Right cardiac atrium (tissue), 5 donors: ENCODE measurements at regions not wholly inside any gene's neighbourhood (a gene's known extent, or its start where the extent isn't known, plus 50 kb on each side); places are given as distances from the start of the nearest gene placed in this dataset.
A peak's percentile ranks its signal among the peaks of the same experiment; 100 is the strongest.

Source experiments
- ATAC-seq, 2 donors: fragments of 200-7000 bp; cut with Tn5 transposase; one replicate each; pipeline versions ENCODE4 v1.8.0 to v1.9.1; 2020; ENCODE audit warnings: moderate library complexity in 2 of 2, mild to moderate bottlenecking in 1 of 2
- DNase-seq, 3 donors: peaks; one replicate each; pipeline ENCODE4 v3.0.0-alpha.2; 2020
- H3K27ac ChIP-seq: one replicate; pipeline ENCODE4 v1.5.1; 2013; ENCODE audit warnings: mild to moderate bottlenecking, low read length, control low read depth, moderate library complexity
- H3K27me3 ChIP-seq: one replicate; pipeline ENCODE4 v1.6.1; 2013; ENCODE audit not compliant: control insufficient read depth, insufficient read depth
- H3K4me1 ChIP-seq: one replicate; pipeline ENCODE4 v1.6.1; 2013; ENCODE audit warnings: low read length; ENCODE audit not compliant: control insufficient read depth, insufficient read depth
- H3K4me3 ChIP-seq: one replicate; pipeline ENCODE4 v1.5.1; 2013; ENCODE audit warnings: low read length, control low read depth
- H3K9me3 ChIP-seq: one replicate; pipeline ENCODE4 v1.6.1; 2013; ENCODE audit warnings: low read length; ENCODE audit not compliant: control insufficient read depth
- WGBS: extraction: QIAGEN DNeasy Blood & Tissue Kit; methylation state at CpG from one replicate; pipeline ENCODE4 v1.1.7; 2013; 5-methylcytosine and 5-hydroxymethylcytosine counted together
- intact Hi-C, 4 donors: fragments of 100-400 bp; cut with DNase I; formaldehyde crosslinking; loops; one replicate each; pipeline versions ENCODE4 v1.11.0 to v1.14.0; 2022 to 2023
- donor health status: healthy with polysubstance abuse.
- donor health status: DM: no; HTN: yes; CAD: no.
- donor health status: DM: no; HTN: no; CAD: no.
- donor health status: DM: no; HTN: yes; CAD: no; lungs with severe emphysema.
- donor health status: DM: yes; HTN: yes; CAD: no.

GRCh38 chr13:39209731-39210531 lies 171.7 kb downstream of the NHLRC3 start:
- Histone ChIP-seq H3K27me3 (no peaks in the 10 kb centered on the region), H3K9me3 (no peaks in the 10 kb centered on the region), H3K4me1 (peaks cover 5% of the 10 kb centered on the region), H3K4me3 (no peak overlapping the region), H3K27ac (peak overlapping the region; percentile 83)
- DNase-seq (peak in 1 of 3 donors; percentile 58), ATAC-seq (peak; percentile 68 to 94)
- WGBS = 52% methylated on average over 1 of the region's 1 CpG
- intact Hi-C loops = no loop called here

DNA sequence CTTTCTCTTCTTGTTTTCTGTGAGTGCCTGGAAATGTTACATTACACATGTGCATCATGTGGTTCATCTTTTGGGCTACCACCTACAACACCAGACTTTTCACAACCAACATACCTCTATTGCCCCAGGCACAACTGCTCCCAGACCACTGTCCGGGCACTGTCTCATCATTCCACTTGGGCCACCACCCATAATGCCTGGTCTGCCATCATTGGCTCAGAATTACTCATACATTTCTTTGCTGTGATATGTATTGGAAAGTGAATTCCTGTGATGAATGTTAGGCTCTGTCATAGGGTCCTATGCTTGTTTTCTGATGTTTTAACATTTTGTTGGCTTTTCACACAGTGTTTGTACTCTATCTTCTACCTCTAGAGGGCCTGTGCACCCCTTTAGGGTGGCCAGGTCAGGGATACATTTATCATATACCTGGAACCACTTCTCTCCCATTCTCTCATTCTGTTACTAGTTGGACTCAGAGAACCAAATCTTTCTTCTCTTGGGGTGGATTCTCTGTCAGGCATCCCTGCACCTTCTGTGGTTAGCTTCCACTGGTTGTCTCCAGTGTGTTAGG lies 172.8 kb downstream of the NHLRC3 start:
- Histone ChIP-seq H3K27me3 (no peaks in the 10 kb centered on the region), H3K4me1 (peaks cover 5% of the 10 kb centered on the region), H3K4me3 (no peak overlapping the region), H3K27ac (no peak overlapping the region), H3K9me3 (no peaks in the 10 kb centered on the region)
- DNase-seq = no peak
- no peak for ATAC-seq
- intact Hi-C loops = no loop called here
- WGBS = 100% methylated on average over 1 of the region's 1 CpG

- no peaks in the 10 kb centered on the region for H3K27me3 ChIP-seq
- no peak overlapping the region for H3K4me3 ChIP-seq
- no peak overlapping the region for H3K27ac ChIP-seq
- no peak for ATAC-seq
- intact Hi-C loops = no loop called here
- no peaks in the 10 kb centered on the region for H3K4me1 ChIP-seq
- no peaks in the 10 kb centered on the region for H3K9me3 ChIP-seq
- DNase-seq = no peak
- WGBS = 94% methylated on average over 8 of the region's 8 CpGs
These were observed 177.7 kb downstream of the NHLRC3 start for GRCh38 chr13:39215971-39216370.

DNA sequence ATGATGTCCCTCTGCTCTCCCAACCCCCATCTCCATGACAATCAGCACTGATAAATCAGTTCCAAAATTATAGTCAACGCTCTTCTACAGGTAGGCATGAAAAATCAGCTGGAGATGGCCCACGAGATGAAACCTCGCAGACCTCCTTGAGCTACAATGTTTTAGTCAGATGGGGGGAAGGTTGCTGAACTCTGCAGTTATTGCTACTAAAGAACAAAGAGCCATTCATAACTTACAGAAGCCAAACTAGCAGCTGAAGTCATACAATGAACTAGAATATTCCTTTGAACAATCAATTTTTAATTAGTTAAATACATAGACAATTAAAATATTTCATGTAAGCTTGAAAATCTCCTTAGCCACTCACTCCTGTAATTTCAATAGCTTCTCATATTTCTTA lies 179.2 kb downstream of the NHLRC3 start:
- intact Hi-C loops = no loop called here
- WGBS = 77% methylated on average over 3 of the region's 3 CpGs
- ATAC-seq (no peak), DNase-seq (no peak)
- Histone ChIP-seq H3K4me1 (no peaks in the 10 kb centered on the region), H3K27ac (no peak overlapping the region), H3K27me3 (no peaks in the 10 kb centered on the region), H3K9me3 (no peaks in the 10 kb centered on the region), H3K4me3 (no peak overlapping the region)

GRCh38 chr13:39224671-39225240 lies 186.5 kb downstream of the NHLRC3 start:
- Histone ChIP-seq H3K27me3 (no peaks in the 10 kb centered on the region), H3K4me1 (peaks cover 3% of the 10 kb centered on the region), H3K9me3 (no peaks in the 10 kb centered on the region), H3K4me3 (no peak overlapping the region), H3K27ac (no peak overlapping the region)
- intact Hi-C loops = no loop called here
- no peak for DNase-seq
- 80% methylated on average over 5 of the region's 5 CpGs for WGBS
- ATAC-seq = no peak

DNA sequence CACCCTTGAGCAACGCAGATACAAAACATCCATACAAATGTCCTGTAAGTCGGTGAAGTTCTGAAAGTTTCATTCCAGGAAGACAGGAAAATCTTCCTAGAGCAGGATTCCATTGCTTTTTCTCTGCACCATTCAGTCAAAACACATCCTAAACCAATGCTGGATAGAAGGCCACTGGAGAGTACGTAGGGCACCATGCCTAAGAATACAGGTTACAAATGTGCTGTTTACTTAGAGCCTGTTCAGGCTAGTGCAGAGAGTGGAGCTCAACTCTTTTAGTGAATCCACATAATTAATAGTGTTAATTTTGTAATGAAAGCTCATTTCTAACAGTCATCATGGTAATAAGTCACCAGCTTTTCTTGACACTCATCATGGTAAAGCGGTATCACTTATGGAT lies 187.6 kb downstream of the NHLRC3 start:
- Histone ChIP-seq H3K27ac (no peak overlapping the region), H3K27me3 (no peaks in the 10 kb centered on the region), H3K4me1 (peaks cover 3% of the 10 kb centered on the region), H3K9me3 (no peaks in the 10 kb centered on the region), H3K4me3 (no peak overlapping the region)
- ATAC-seq (no peak), DNase-seq (no peak)
- intact Hi-C loops = no loop called here
- WGBS = 86% methylated on average over 4 of the region's 4 CpGs

DNA sequence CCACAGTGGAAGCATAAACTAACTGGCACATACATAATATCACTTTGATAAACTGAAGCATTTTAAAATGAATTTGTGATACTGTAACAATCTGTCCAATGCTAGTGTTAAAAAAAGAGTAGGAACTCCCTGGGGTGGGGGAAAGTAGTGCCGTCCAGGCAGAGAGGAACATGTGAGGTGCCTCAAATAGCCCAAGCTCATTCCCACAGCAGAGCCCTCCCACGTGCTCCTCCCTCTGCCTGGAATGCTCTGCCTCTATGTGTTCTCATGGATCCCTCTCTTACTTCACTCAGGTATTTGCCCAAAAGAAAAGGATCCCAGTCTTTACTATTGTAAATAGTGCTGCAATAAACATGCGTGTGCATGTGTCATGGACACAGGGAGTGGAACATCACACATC lies 188.1 kb downstream of the NHLRC3 start:
- intact Hi-C loops = no loop called here
- peaks cover 3% of the 10 kb centered on the region for H3K4me1 ChIP-seq
- WGBS = 45% methylated on average over 3 of the region's 3 CpGs
- no peak overlapping the region for H3K27ac ChIP-seq
- no peaks in the 10 kb centered on the region for H3K27me3 ChIP-seq
- H3K4me3 ChIP-seq = no peak overlapping the region
- no peaks in the 10 kb centered on the region for H3K9me3 ChIP-seq
- DNase-seq (peak in 2 of 3 donors; percentile 41 to 44), ATAC-seq (peak in 1 of 2 donors; percentile 80)

GRCh38 chr13:39232401-39232980 lies 194.2 kb downstream of the NHLRC3 start:
- Histone ChIP-seq H3K27ac (no peak overlapping the region), H3K9me3 (no peaks in the 10 kb centered on the region), H3K4me1 (no peaks in the 10 kb centered on the region), H3K4me3 (no peak overlapping the region), H3K27me3 (no peaks in the 10 kb centered on the region)
- WGBS = 77% methylated on average over 1 of the region's 1 CpG
- ATAC-seq (no peak), DNase-seq (no peak)
- intact Hi-C loops = no loop called here

- DNase-seq (no peak), ATAC-seq (no peak)
- intact Hi-C loops = no loop called here
- Histone ChIP-seq H3K4me3 (no peak overlapping the region), H3K9me3 (no peaks in the 10 kb centered on the region), H3K4me1 (no peaks in the 10 kb centered on the region), H3K27me3 (no peaks in the 10 kb centered on the region), H3K27ac (no peak overlapping the region)
These were observed 194.7 kb downstream of the NHLRC3 start for GRCh38 chr13:39232999-39233398.

DNA sequence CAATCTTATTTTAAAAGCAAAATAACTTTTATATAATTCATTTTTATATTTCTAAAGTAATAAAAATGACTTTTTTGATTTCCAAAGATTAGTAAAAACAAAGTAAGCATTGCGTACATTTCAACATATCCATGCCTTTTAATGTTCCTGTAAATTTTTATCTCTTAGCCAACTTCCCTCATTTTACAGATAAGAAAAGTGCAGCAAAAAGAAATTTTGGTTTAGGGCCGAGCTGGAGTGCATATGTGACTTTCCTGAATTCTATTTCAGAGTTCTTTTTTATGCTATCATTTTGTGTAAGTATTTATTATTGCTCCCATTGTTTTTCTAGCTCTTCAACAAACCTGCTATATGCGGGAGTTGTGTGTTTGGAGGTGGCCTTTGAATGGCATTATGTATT lies 195.3 kb downstream of the NHLRC3 start:
- 62% methylated on average over 3 of the region's 3 CpGs for WGBS
- no peaks in the 10 kb centered on the region for H3K9me3 ChIP-seq
- intact Hi-C loops = no loop called here
- no peak overlapping the region for H3K27ac ChIP-seq
- H3K4me1 ChIP-seq = no peaks in the 10 kb centered on the region
- ATAC-seq = no peak
- H3K4me3 ChIP-seq = no peak overlapping the region
- no peaks in the 10 kb centered on the region for H3K27me3 ChIP-seq
- no peak for DNase-seq

GRCh38 chr13:39244561-39245230 lies 206.4 kb downstream of the NHLRC3 start:
- Histone ChIP-seq H3K4me3 (no peak overlapping the region), H3K27ac (no peak overlapping the region), H3K27me3 (no peaks in the 10 kb centered on the region), H3K9me3 (no peaks in the 10 kb centered on the region), H3K4me1 (no peaks in the 10 kb centered on the region)
- intact Hi-C loops = no loop called here
- 88% methylated on average over 7 of the region's 7 CpGs for WGBS
- DNase-seq (no peak), ATAC-seq (no peak)
